Calu3 (cell line): ENCODE measurements at regions not wholly inside any gene's neighbourhood (a gene's known extent, or its start where the extent isn't known, plus 50 kb on each side); places are given as distances from the start of the nearest gene placed in this dataset.

ENCODE experiments used
- BruUV-seq: library from RNA; stranded (reverse); fragments of 400-500 nt; replicated peaks from 2 replicates; lab custom pipeline; 2021; lab: Mats Ljungman, UMichigan
- CTCF ChIA-PET: fragments of 300-600 bp; sonication (Branson Sonifier 250); formaldehyde crosslinking; loops from one replicate; lab custom pipeline; 2022; ENCODE audit warnings: antibody characterized with exemption; lab: Charles Lee
- DNase-seq: peaks from one replicate; pipeline ENCODE4 v3.0.0; 2022
- H3K27ac Mint-ChIP-seq: one replicate; pipeline ENCODE4 v1.8.0; 2022; ENCODE audit warnings: mixed read lengths; ENCODE audit not compliant: unreplicated experiment
- H3K27me3 Mint-ChIP-seq: one replicate; pipeline ENCODE4 v1.8.0; 2022; ENCODE audit warnings: mixed read lengths; ENCODE audit not compliant: unreplicated experiment
- H3K36me3 Mint-ChIP-seq: one replicate; pipeline ENCODE4 v1.8.0; 2022; ENCODE audit warnings: mild to moderate bottlenecking, moderate library complexity, mixed read lengths; ENCODE audit not compliant: insufficient read depth, unreplicated experiment
- H3K4me1 Mint-ChIP-seq: one replicate; pipeline ENCODE4 v1.8.0; 2022; ENCODE audit warnings: mild to moderate bottlenecking, low read depth, mixed read lengths; ENCODE audit not compliant: unreplicated experiment
- H3K4me3 Mint-ChIP-seq: one replicate; pipeline ENCODE4 v1.8.0; 2022; ENCODE audit warnings: mild to moderate bottlenecking, low read depth, moderate library complexity, mixed read lengths; ENCODE audit not compliant: unreplicated experiment
- H3K9me3 Mint-ChIP-seq: one replicate; pipeline ENCODE4 v1.8.0; 2022; ENCODE audit warnings: low read depth, mixed read lengths; ENCODE audit not compliant: unreplicated experiment
- intact Hi-C: fragments of 100-400 bp; cut with micrococcal nuclease; formaldehyde crosslinking; loops from one replicate; pipeline ENCODE4 v1.10.0; 2022; ENCODE audit not compliant: unreplicated experiment
- TF ChIP-seq, protein P1 (sequence below): fragments of 200-600 bp; IDR thresholded peaks from one replicate; pipeline ENCODE4 v1.8.0; 2022; ENCODE audit warnings: antibody characterized with exemption; ENCODE audit not compliant: unreplicated experiment

DNA sequence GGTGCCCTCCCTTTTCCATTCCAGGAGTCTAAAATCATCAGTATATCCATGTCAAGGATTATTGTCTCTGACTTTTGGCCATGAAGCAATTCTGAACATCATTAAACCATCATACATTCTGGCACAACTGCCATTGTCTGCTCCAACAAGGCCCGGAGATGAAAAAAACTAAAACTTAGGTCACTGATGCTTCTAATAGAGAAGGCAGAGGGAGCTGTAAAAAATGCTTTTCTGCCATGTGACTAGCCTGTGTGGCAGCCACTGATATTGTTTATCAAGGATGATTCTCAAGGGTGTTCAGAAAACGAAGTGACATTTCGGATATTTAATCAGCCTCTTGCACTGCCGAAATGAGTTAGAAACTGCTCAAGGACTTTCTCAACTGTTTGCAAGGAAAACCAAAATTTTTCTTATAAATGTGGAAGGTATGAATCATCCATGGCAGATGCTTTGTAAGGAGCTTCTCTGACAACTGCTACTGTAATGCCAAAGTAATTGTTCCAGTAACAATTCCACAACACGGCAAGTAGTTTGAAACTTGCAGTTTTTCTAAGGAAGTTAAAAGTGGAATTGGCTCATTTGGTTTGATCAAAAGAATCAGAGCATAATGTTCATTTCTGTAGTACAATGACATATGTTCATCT, 1076.5 kb upstream of the FLRT2 start:
- Mint-ChIP-seq H3K4me1 (no peaks in the 10 kb centered on the region), H3K4me3 (no peak overlapping the region), H3K27ac (no peak overlapping the region), H3K27me3 (no peaks in the 10 kb centered on the region), H3K9me3 (peaks cover 4% of the 10 kb centered on the region), H3K36me3 (no peaks in the 10 kb centered on the region)
- no peak for DNase-seq
- no TSS peak for BruUV-seq
- TF ChIP-seq, protein P1, sequence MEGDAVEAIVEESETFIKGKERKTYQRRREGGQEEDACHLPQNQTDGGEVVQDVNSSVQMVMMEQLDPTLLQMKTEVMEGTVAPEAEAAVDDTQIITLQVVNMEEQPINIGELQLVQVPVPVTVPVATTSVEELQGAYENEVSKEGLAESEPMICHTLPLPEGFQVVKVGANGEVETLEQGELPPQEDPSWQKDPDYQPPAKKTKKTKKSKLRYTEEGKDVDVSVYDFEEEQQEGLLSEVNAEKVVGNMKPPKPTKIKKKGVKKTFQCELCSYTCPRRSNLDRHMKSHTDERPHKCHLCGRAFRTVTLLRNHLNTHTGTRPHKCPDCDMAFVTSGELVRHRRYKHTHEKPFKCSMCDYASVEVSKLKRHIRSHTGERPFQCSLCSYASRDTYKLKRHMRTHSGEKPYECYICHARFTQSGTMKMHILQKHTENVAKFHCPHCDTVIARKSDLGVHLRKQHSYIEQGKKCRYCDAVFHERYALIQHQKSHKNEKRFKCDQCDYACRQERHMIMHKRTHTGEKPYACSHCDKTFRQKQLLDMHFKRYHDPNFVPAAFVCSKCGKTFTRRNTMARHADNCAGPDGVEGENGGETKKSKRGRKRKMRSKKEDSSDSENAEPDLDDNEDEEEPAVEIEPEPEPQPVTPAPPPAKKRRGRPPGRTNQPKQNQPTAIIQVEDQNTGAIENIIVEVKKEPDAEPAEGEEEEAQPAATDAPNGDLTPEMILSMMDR, result no peak
- CTCF ChIA-PET, result no interaction called here
- intact Hi-C loops, result no loop called here

DNA sequence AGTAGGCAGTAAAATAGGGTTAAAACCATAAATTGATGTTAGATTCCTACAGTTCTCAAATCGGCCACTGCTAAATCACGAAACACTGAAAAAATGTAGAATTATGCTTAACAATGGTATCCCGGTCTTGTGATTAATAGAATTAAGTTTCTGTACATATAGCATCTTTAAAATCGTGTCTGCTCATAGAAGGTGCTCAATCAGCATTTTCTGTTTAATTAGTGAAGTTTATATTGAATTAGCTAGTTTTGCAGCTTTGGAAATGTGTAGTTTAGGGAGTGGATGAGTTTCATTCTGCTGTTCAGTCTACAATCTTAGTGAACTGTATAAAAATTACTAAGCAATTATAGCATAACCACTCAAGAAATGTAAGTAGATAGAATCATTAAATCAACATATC, 1075.8 kb upstream of the FLRT2 start:
- Mint-ChIP-seq H3K36me3 (no peaks in the 10 kb centered on the region), H3K27me3 (no peaks in the 10 kb centered on the region), H3K27ac (no peak overlapping the region), H3K4me3 (no peak overlapping the region), H3K4me1 (no peaks in the 10 kb centered on the region), H3K9me3 (peaks cover 4% of the 10 kb centered on the region)
- no TSS peak for BruUV-seq
- CTCF ChIA-PET, result no interaction called here
- intact Hi-C loops, result no loop called here
- DNase-seq, result no peak
- TF ChIP-seq, protein P1, result no peak

DNA sequence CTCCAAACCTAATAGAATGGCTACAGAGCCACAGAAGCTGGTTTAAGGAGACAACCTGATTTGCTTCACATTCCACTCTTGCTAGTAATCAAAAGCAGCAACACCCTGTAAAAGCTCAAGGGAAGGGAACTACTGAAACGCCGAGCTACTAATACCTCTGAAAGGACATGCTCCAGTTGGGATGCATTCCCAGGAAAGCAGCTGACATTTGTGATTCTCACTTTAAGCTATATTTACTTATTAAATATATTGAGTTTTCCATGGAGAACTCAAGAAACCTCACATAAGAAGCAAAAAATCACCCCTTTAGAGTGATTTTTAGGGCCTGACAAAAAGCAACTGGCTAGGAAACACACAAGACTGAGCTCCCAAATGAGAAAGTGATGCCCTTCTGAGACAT, 1073.0 kb upstream of the FLRT2 start:
- no peak for DNase-seq
- Mint-ChIP-seq H3K4me1 (no peaks in the 10 kb centered on the region), H3K27me3 (no peaks in the 10 kb centered on the region), H3K9me3 (no peaks in the 10 kb centered on the region), H3K36me3 (no peaks in the 10 kb centered on the region), H3K4me3 (no peak overlapping the region), H3K27ac (no peak overlapping the region)
- CTCF ChIA-PET, result no interaction called here
- no TSS peak for BruUV-seq
- TF ChIP-seq, protein P1, result no peak
- intact Hi-C loops, result no loop called here

DNA sequence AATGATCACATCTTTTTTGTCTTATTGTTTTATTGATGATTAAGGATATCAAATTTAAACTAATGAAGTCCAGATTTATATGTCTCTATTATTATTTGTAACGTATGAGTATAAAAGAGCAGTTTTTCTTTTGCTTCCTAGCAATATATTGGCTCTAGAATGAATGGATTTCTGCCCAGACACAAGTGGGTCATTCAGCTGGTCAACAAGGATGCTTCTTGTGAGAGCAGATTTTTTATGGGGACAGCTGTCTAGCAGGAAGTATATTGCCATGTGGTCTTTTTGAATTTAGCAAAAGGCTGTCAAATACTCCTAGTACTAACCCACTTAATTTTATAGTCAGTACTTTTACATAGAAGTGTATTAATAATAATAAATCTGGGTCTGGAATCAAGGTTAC, 1071.1 kb upstream of the FLRT2 start:
- Mint-ChIP-seq H3K36me3 (no peaks in the 10 kb centered on the region), H3K27ac (no peak overlapping the region), H3K27me3 (no peaks in the 10 kb centered on the region), H3K4me3 (no peak overlapping the region), H3K9me3 (no peaks in the 10 kb centered on the region), H3K4me1 (no peaks in the 10 kb centered on the region)
- no peak for DNase-seq
- TF ChIP-seq, protein P1, result no peak
- CTCF ChIA-PET, result no interaction called here
- intact Hi-C loops, result no loop called here
- no TSS peak for BruUV-seq
